ENCODE measurements at regions not wholly inside any gene's neighbourhood (a gene's known extent, or its start where the extent isn't known, plus 50 kb on each side); places are given as distances from the start of the nearest gene placed in this dataset.

- Histone ChIP-seq H3K9ac (ENCODE audit: low read length) (no peak overlapping the region), H2AFZ (ENCODE audit: low read depth, low read length) (no peak overlapping the region), H3K4me1 (ENCODE audit: control insufficient read depth, insufficient read depth, low read depth, low read length) (no peaks in the 10 kb centered on the region), H3K79me1 (replicated peaks; ENCODE audit: low read length, poor library complexity, severe bottlenecking) (no peaks in the 10 kb centered on the region), H2BK5ac (ENCODE audit: low read depth, low read length, poor library complexity, severe bottlenecking) (no peak overlapping the region), H4K8ac (ENCODE audit: low read length) (no peak overlapping the region), H3K23ac (ENCODE audit: low read length in 2 of 2) (no peak overlapping the region), H4K91ac (ENCODE audit: low read length) (no peak overlapping the region), H2AK5ac (ENCODE audit: low read length, severe bottlenecking) (no peak overlapping the region), H3K9me3 (ENCODE audit: control insufficient read depth, low read length) (no peaks in the 10 kb centered on the region), H2BK120ac (ENCODE audit: low read depth, low read length) (no peak overlapping the region), H2BK12ac (ENCODE audit: low read length in 2 of 2) (no peak overlapping the region), H2BK15ac (ENCODE audit: low read depth, poor library complexity, severe bottlenecking) (no peak overlapping the region), H3K4ac (ENCODE audit: low read depth in 1 of 2, low read length in 2 of 2) (no peak overlapping the region), H3K18ac (ENCODE audit: low read depth in 1 of 2, low read length in 2 of 2) (no peak overlapping the region), H3K27ac (ENCODE audit: low read length, poor library complexity, severe bottlenecking) (no peak overlapping the region), H3K27me3 (ENCODE audit: control insufficient read depth in 1 of 2, insufficient read depth in 1 of 2, low read length in 2 of 2) (no peaks in the 10 kb centered on the region), H3K14ac (ENCODE audit: low read length in 2 of 2) (no peak overlapping the region), H3K4me2 (ENCODE audit: low read length, poor library complexity, severe bottlenecking) (no peak overlapping the region), H3K36me3 (ENCODE audit: control insufficient read depth in 1 of 2, insufficient read depth in 2 of 2, low read depth in 1 of 2, low read length in 2 of 2) (no peaks in the 10 kb centered on the region), H3K4me3 (ENCODE audit: insufficient read depth in 1 of 2, low read depth in 1 of 2, low read length in 2 of 2) (no peak overlapping the region)
- no peak for DNase-seq
- 50% methylated on average over 1 of the region's 2 CpGs for WGBS
Measured at GRCh38 chr2:146786396-146786795, 1058.4 kb upstream of the ACVR2A start.

GRCh38 chr2:146785101-146785500 is 1059.7 kb upstream of the ACVR2A start:
- no peak overlapping the region for H3K4ac ChIP-seq (ENCODE audit: low read depth in 1 of 2, low read length in 2 of 2)
- no peak overlapping the region for H4K91ac ChIP-seq (ENCODE audit: low read length)
- no peak overlapping the region for H2BK12ac ChIP-seq (ENCODE audit: low read length in 2 of 2)
- no peak overlapping the region for H2AK5ac ChIP-seq (ENCODE audit: low read length, severe bottlenecking)
- no peak overlapping the region for H2BK5ac ChIP-seq (ENCODE audit: low read depth, low read length, poor library complexity, severe bottlenecking)
- no peak overlapping the region for H4K8ac ChIP-seq (ENCODE audit: low read length)
- H3K79me1 ChIP-seq (replicated peaks; ENCODE audit: low read length, poor library complexity, severe bottlenecking) = no peaks in the 10 kb centered on the region
- no peak overlapping the region for H3K27ac ChIP-seq (ENCODE audit: low read length, poor library complexity, severe bottlenecking)
- no peak overlapping the region for H3K4me2 ChIP-seq (ENCODE audit: low read length, poor library complexity, severe bottlenecking)
- H3K23ac ChIP-seq (ENCODE audit: low read length in 2 of 2) = no peak overlapping the region
- no peak overlapping the region for H3K9ac ChIP-seq (ENCODE audit: low read length)
- no peaks in the 10 kb centered on the region for H3K36me3 ChIP-seq (ENCODE audit: control insufficient read depth in 1 of 2, insufficient read depth in 2 of 2, low read depth in 1 of 2, low read length in 2 of 2)
- DNase-seq = no peak
- H3K4me3 ChIP-seq (ENCODE audit: insufficient read depth in 1 of 2, low read depth in 1 of 2, low read length in 2 of 2) = no peak overlapping the region
- H2BK120ac ChIP-seq (ENCODE audit: low read depth, low read length) = no peak overlapping the region
- H3K14ac ChIP-seq (ENCODE audit: low read length in 2 of 2) = no peak overlapping the region
- no peak overlapping the region for H3K18ac ChIP-seq (ENCODE audit: low read depth in 1 of 2, low read length in 2 of 2)
- H3K9me3 ChIP-seq (ENCODE audit: control insufficient read depth, low read length) = no peaks in the 10 kb centered on the region
- no peaks in the 10 kb centered on the region for H3K27me3 ChIP-seq (ENCODE audit: control insufficient read depth in 1 of 2, insufficient read depth in 1 of 2, low read length in 2 of 2)
- H2BK15ac ChIP-seq (ENCODE audit: low read depth, poor library complexity, severe bottlenecking) = no peak overlapping the region
- H2AFZ ChIP-seq (ENCODE audit: low read depth, low read length) = no peak overlapping the region
- H3K4me1 ChIP-seq (ENCODE audit: control insufficient read depth, insufficient read depth, low read depth, low read length) = no peaks in the 10 kb centered on the region

DNA sequence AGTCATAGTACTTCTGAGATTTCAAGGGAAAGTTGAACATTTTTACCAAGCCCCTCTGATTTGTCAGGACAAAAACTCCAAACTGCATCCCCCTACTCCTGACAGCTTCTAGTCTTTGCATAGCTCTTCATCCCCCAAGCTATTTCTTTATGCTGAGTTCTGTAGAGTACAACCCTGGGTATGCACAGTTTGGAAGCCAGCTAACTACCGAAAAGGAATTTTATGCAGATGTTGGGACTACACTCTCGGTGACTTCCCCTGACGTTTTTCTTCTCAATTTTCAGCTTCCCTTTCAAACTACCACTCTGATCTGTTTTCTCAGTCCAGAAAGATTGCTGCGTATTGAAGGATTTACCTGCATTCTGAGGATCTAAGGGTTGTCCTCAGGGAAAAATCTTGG is 1060.2 kb upstream of the ACVR2A start:
- H2AK5ac ChIP-seq (ENCODE audit: low read length, severe bottlenecking) = no peak overlapping the region
- H3K23ac ChIP-seq (ENCODE audit: low read length in 2 of 2) = no peak overlapping the region
- no peak overlapping the region for H3K14ac ChIP-seq (ENCODE audit: low read length in 2 of 2)
- no peak overlapping the region for H4K91ac ChIP-seq (ENCODE audit: low read length)
- no peak overlapping the region for H3K4me3 ChIP-seq (ENCODE audit: insufficient read depth in 1 of 2, low read depth in 1 of 2, low read length in 2 of 2)
- H3K9ac ChIP-seq (ENCODE audit: low read length) = no peak overlapping the region
- H3K79me1 ChIP-seq (replicated peaks; ENCODE audit: low read length, poor library complexity, severe bottlenecking) = no peaks in the 10 kb centered on the region
- WGBS = 73% methylated on average over 3 of the region's 4 CpGs
- H3K27ac ChIP-seq (ENCODE audit: low read length, poor library complexity, severe bottlenecking) = no peak overlapping the region
- H3K4ac ChIP-seq (ENCODE audit: low read depth in 1 of 2, low read length in 2 of 2) = no peak overlapping the region
- DNase-seq = no peak
- H2BK120ac ChIP-seq (ENCODE audit: low read depth, low read length) = no peak overlapping the region
- H2BK5ac ChIP-seq (ENCODE audit: low read depth, low read length, poor library complexity, severe bottlenecking) = no peak overlapping the region
- H2AFZ ChIP-seq (ENCODE audit: low read depth, low read length) = no peak overlapping the region
- no peaks in the 10 kb centered on the region for H3K9me3 ChIP-seq (ENCODE audit: control insufficient read depth, low read length)
- H3K27me3 ChIP-seq (ENCODE audit: control insufficient read depth in 1 of 2, insufficient read depth in 1 of 2, low read length in 2 of 2) = no peaks in the 10 kb centered on the region
- no peak overlapping the region for H3K18ac ChIP-seq (ENCODE audit: low read depth in 1 of 2, low read length in 2 of 2)
- no peak overlapping the region for H2BK15ac ChIP-seq (ENCODE audit: low read depth, poor library complexity, severe bottlenecking)
- H4K8ac ChIP-seq (ENCODE audit: low read length) = no peak overlapping the region
- H3K4me2 ChIP-seq (ENCODE audit: low read length, poor library complexity, severe bottlenecking) = no peak overlapping the region
- no peak overlapping the region for H2BK12ac ChIP-seq (ENCODE audit: low read length in 2 of 2)
- no peaks in the 10 kb centered on the region for H3K36me3 ChIP-seq (ENCODE audit: control insufficient read depth in 1 of 2, insufficient read depth in 2 of 2, low read depth in 1 of 2, low read length in 2 of 2)
- no peaks in the 10 kb centered on the region for H3K4me1 ChIP-seq (ENCODE audit: control insufficient read depth, insufficient read depth, low read depth, low read length)

- H2BK15ac ChIP-seq (ENCODE audit: low read depth, poor library complexity, severe bottlenecking) = no peak overlapping the region
- H3K27ac ChIP-seq (ENCODE audit: low read length, poor library complexity, severe bottlenecking) = no peak overlapping the region
- H2BK12ac ChIP-seq (ENCODE audit: low read length in 2 of 2) = no peak overlapping the region
- no peak overlapping the region for H2BK5ac ChIP-seq (ENCODE audit: low read depth, low read length, poor library complexity, severe bottlenecking)
- no peak overlapping the region for H3K9ac ChIP-seq (ENCODE audit: low read length)
- no peak overlapping the region for H4K8ac ChIP-seq (ENCODE audit: low read length)
- no peak overlapping the region for H2BK120ac ChIP-seq (ENCODE audit: low read depth, low read length)
- H3K4me3 ChIP-seq (ENCODE audit: insufficient read depth in 1 of 2, low read depth in 1 of 2, low read length in 2 of 2) = no peak overlapping the region
- no peak for DNase-seq
- H4K91ac ChIP-seq (ENCODE audit: low read length) = no peak overlapping the region
- no peak overlapping the region for H2AFZ ChIP-seq (ENCODE audit: low read depth, low read length)
- no peaks in the 10 kb centered on the region for H3K36me3 ChIP-seq (ENCODE audit: control insufficient read depth in 1 of 2, insufficient read depth in 2 of 2, low read depth in 1 of 2, low read length in 2 of 2)
- no peak overlapping the region for H3K4ac ChIP-seq (ENCODE audit: low read depth in 1 of 2, low read length in 2 of 2)
- no peak overlapping the region for H3K4me2 ChIP-seq (ENCODE audit: low read length, poor library complexity, severe bottlenecking)
- WGBS = 83% methylated on average over 2 of the region's 2 CpGs
- no peaks in the 10 kb centered on the region for H3K79me1 ChIP-seq (replicated peaks; ENCODE audit: low read length, poor library complexity, severe bottlenecking)
- no peaks in the 10 kb centered on the region for H3K27me3 ChIP-seq (ENCODE audit: control insufficient read depth in 1 of 2, insufficient read depth in 1 of 2, low read length in 2 of 2)
- no peak overlapping the region for H3K18ac ChIP-seq (ENCODE audit: low read depth in 1 of 2, low read length in 2 of 2)
- H3K23ac ChIP-seq (ENCODE audit: low read length in 2 of 2) = no peak overlapping the region
- no peaks in the 10 kb centered on the region for H3K9me3 ChIP-seq (ENCODE audit: control insufficient read depth, low read length)
- peaks cover 1% of the 10 kb centered on the region for H3K4me1 ChIP-seq (ENCODE audit: control insufficient read depth, insufficient read depth, low read depth, low read length)
- H3K14ac ChIP-seq (ENCODE audit: low read length in 2 of 2) = no peak overlapping the region
- H2AK5ac ChIP-seq (ENCODE audit: low read length, severe bottlenecking) = no peak overlapping the region
Measured at GRCh38 chr2:146777181-146777580, 1067.6 kb upstream of the ACVR2A start.
